22Rv1 (cell line): ENCODE measurements at regions not wholly inside any gene's neighbourhood (a gene's known extent, or its start where the extent isn't known, plus 50 kb on each side); places are given as distances from the start of the nearest gene placed in this dataset.

Experiments
- H3K27ac ChIP-seq: fragments of 450-650 bp; 2 replicates; pipeline ENCODE4 v1.5.1; 2017
- ZFX ChIP-seq: fragments of 450-650 bp; IDR thresholded peaks from 2 replicates; pipeline ENCODE4 v1.6.1; 2017; ENCODE audit warnings: antibody characterized with exemption, borderline replicate concordance
- TF ChIP-seq, protein P1 (sequence below): fragments of 450-650 bp; IDR thresholded peaks from 2 replicates; pipeline ENCODE4 v1.5.1; 2017; ENCODE audit warnings: mild to moderate bottlenecking

DNA sequence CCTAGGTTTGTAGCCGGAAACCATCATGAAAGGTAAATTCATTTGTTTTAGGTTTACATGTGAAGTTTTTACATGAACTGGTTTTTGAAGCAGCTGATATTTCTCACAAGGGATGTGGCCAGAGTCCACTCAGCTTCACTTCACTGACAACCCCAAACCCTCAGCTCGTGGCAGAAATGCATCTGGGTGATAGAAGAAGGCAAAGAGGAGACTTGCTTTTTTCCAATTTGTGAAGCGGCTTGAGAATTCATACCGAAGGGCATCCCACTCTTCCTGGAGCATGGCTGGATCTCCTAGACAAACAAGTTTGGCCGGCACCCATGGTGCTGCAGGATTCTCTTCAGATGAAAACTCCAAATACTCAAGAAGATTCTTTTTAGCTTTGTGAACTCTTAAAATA lies 392.8 kb upstream of the CNR1 start:
- H3K27ac ChIP-seq = no peak overlapping the region
- TF ChIP-seq, protein P1, sequence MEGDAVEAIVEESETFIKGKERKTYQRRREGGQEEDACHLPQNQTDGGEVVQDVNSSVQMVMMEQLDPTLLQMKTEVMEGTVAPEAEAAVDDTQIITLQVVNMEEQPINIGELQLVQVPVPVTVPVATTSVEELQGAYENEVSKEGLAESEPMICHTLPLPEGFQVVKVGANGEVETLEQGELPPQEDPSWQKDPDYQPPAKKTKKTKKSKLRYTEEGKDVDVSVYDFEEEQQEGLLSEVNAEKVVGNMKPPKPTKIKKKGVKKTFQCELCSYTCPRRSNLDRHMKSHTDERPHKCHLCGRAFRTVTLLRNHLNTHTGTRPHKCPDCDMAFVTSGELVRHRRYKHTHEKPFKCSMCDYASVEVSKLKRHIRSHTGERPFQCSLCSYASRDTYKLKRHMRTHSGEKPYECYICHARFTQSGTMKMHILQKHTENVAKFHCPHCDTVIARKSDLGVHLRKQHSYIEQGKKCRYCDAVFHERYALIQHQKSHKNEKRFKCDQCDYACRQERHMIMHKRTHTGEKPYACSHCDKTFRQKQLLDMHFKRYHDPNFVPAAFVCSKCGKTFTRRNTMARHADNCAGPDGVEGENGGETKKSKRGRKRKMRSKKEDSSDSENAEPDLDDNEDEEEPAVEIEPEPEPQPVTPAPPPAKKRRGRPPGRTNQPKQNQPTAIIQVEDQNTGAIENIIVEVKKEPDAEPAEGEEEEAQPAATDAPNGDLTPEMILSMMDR = no peak
- TF ChIP-seq ZFX = no peak

DNA sequence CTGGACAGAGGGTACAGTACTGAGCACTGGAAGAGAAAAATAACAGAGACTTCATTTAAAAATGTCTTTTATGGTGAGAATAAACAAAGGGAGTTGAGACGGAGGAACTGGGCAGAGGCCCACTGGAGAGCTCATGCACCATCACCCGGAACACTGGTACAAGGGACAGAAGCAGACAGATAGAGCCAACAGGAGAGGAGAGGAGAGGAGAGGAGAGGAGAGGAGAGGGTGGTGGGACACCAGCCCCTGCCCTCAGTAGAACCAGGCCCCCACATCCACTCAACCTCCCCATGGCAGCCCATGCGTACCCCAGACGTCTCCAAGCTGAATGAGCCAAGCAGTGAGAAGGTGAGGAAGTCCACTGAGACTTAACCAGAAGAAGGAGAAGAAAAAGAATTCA lies 390.5 kb upstream of the CNR1 start:
- TF ChIP-seq ZFX = no peak
- H3K27ac ChIP-seq = no peak overlapping the region

- H3K27ac ChIP-seq = no peak overlapping the region
- no peak for TF ChIP-seq ZFX
- TF ChIP-seq, protein P1 = no peak
Observed at GRCh38 chr6:88548891-88549505, 382.9 kb upstream of the CNR1 start.

DNA sequence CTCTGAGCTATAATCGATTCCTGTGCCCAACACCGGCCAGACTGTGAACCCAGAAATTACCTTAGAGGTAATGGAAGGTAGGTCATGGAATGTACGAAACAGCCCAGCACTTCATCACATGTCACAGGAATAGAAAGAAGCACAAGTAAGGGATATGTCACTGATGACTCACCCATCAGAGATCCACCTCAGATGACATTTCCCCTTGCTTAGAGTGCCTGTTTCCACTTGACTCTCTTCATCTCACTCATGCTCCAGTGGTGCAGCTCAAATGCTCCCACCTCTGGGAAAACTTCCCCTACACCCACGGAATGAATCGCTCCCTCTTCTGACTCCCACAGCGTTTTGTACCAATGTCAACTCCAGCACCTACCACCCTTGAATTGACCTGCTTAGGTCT lies 381.6 kb upstream of the CNR1 start:
- no peak overlapping the region for H3K27ac ChIP-seq
- TF ChIP-seq ZFX = no peak
- TF ChIP-seq, protein P1 = no peak

GRCh38 chr6:88545991-88546390 lies 379.8 kb upstream of the CNR1 start:
- H3K27ac ChIP-seq = no peak overlapping the region
- no peak for TF ChIP-seq ZFX
- TF ChIP-seq, protein P1 = no peak

DNA sequence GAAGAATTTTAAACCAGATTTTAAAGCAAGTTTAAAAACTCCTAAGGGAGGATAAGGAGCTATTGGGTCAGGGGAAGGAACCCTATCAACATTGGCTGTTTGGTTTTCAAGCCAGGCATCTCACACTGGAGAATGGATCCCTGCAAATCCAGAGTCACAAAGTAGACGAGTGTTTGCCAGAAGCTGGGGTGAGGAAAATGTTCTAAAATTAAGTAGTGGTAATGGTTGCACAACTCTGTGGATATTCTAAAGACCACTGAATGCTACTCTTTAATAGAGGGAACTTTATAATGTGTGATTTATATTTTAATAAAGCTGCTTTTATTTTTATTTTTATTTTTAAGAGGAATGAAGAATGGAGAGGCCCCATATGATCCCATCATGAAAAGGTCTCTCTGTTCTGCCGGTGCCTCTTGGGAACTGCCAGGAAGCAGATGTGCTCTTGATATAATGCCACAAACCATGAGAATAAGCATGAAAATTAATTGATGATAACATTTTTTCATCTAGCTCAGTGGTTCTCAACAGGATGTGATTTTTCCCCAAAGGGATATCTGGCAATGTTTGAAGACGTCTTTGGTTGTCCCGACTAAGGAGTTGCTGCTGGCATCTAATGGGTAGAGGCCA lies 379.0 kb upstream of the CNR1 start:
- no peak overlapping the region for H3K27ac ChIP-seq
- TF ChIP-seq, protein P1 = no peak
- no peak for TF ChIP-seq ZFX

GRCh38 chr6:88539295-88539764 lies 373.2 kb upstream of the CNR1 start:
- H3K27ac ChIP-seq = no peak overlapping the region
- TF ChIP-seq, protein P1 = no peak
- TF ChIP-seq ZFX = no peak
